Gastrocnemius medialis (tissue), 4 donors: ENCODE measurements at regions not wholly inside any gene's neighbourhood (a gene's known extent, or its start where the extent isn't known, plus 50 kb on each side); places are given as distances from the start of the nearest gene placed in this dataset.

Experiments
- CTCF ChIP-seq, 5 experiments: fragments of 450-650 bp in 3 of 5; fragments of 200-600 bp in 2 of 5; sonication (generic) in 2 of 5; IDR thresholded peaks in 4 of 5; conservative IDR thresholded peaks in 1 of 5; 1 replicate in 4 of 5; 2 replicates in 1 of 5; pipeline ENCODE4 v1.5.1; 2016 to 2019; ENCODE audit warnings: antibody characterized with exemption in 5 of 5, mild to moderate bottlenecking in 3 of 5, moderate library complexity in 3 of 5
- POLR2A ChIP-seq, 2 donors: fragments of 450-650 bp; IDR thresholded peaks; one replicate each; pipeline ENCODE4 v1.6.1; 2017; ENCODE audit warnings: antibody characterized with exemption in 2 of 2, mild to moderate bottlenecking in 2 of 2, moderate library complexity in 2 of 2

GRCh38 chr5:28281351-28281750, 1243.0 kb upstream of the CDH9 start:
- no peak for TF ChIP-seq CTCF (IDR thresholded peaks at IDR 0.05 in 4 of 5, conservative IDR thresholded peaks at IDR 0.05 in 1 of 5)
- TF ChIP-seq POLR2A (IDR thresholded peaks at IDR 0.05): no peak
